Endodermal cell (in vitro differentiated cells): ENCODE measurements at regions not wholly inside any gene's neighbourhood (a gene's known extent, or its start where the extent isn't known, plus 50 kb on each side); places are given as distances from the start of the nearest gene placed in this dataset.
"Not testable (repeated sequence)": the region's sequence is repeated elsewhere in the genome, so short reads cannot be mapped to it uniquely, and the experiment has no call there.

Source experiments
- DNase-seq: peaks from one replicate; pipeline ENCODE4 v3.0.0-alpha.2; 2017
- H3K27ac ChIP-seq: 2 replicates; pipeline ENCODE4 v1.5.1; 2013; ENCODE audit warnings: mild to moderate bottlenecking, low read depth, low read length, moderate library complexity
- H3K27me3 ChIP-seq: 2 replicates; pipeline ENCODE4 v1.6.1; 2013; ENCODE audit warnings: mild to moderate bottlenecking, low read length, moderate library complexity; ENCODE audit not compliant: insufficient read depth, control insufficient read depth, poor library complexity, severe bottlenecking
- H3K36me3 ChIP-seq: 2 replicates; pipeline ENCODE4 v1.7.0; 2013; ENCODE audit warnings: mild to moderate bottlenecking, low read length, moderate library complexity; ENCODE audit not compliant: control insufficient read depth, insufficient read depth
- H3K4me1 ChIP-seq: one replicate; pipeline ENCODE4 v1.7.0; 2013; ENCODE audit warnings: low read length; ENCODE audit not compliant: control insufficient read depth, insufficient read depth
- H3K4me3 ChIP-seq: 2 replicates; pipeline ENCODE4 v1.5.1; 2013; ENCODE audit warnings: mild to moderate bottlenecking, low read length, moderate library complexity
- H3K9ac ChIP-seq: 2 replicates; pipeline ENCODE4 v1.6.1; 2013; ENCODE audit warnings: mild to moderate bottlenecking, low read length, moderate library complexity; ENCODE audit not compliant: poor library complexity, severe bottlenecking; ENCODE audit errors: extremely low read depth
- H3K9me3 ChIP-seq: 2 replicates; pipeline ENCODE4 v1.6.1; 2013; ENCODE audit warnings: mild to moderate bottlenecking, low read length, moderate library complexity; ENCODE audit not compliant: control insufficient read depth
- H3K27ac Mint-ChIP-seq: 2 replicates; pipeline ENCODE4 v1.8.0; 2020; ENCODE audit warnings: mixed read lengths
- H3K27me3 Mint-ChIP-seq: 2 replicates; pipeline ENCODE4 v1.8.0; 2021; ENCODE audit warnings: mild to moderate bottlenecking, mixed read lengths; ENCODE audit not compliant: insufficient read depth
- H3K36me3 Mint-ChIP-seq: 2 replicates; pipeline ENCODE4 v1.8.0; 2020; ENCODE audit warnings: low read depth, mixed read lengths
- H3K4me1 Mint-ChIP-seq: 2 replicates; pipeline ENCODE4 v1.8.0; 2020; ENCODE audit warnings: mixed read lengths
- H3K4me3 Mint-ChIP-seq: 2 replicates; pipeline ENCODE4 v1.8.0; 2020; ENCODE audit warnings: mild to moderate bottlenecking, moderate library complexity, mixed read lengths
- H3K9me3 Mint-ChIP-seq: 2 replicates; pipeline ENCODE4 v1.8.0; 2020; ENCODE audit warnings: mild to moderate bottlenecking, mixed read lengths
- WGBS, 2 experiments: methylation state at CpG; one replicate each; pipeline versions ENCODE4 v1.1.5 to v1.1.7; 2013; ENCODE audit warnings: missing lambda C conversion rate in 2 of 2, mixed read lengths in 1 of 2; ENCODE audit not compliant: insufficient coverage in 1 of 2, insufficient read length in 1 of 2; 5-methylcytosine and 5-hydroxymethylcytosine counted together
- TF ChIP-seq, protein P1 (sequence below): fragments of 200-600 bp; sonication (generic); conservative IDR thresholded peaks from 2 replicates; pipeline ENCODE4 v1.5.0; 2021; ENCODE audit warnings: antibody characterized with exemption, mild to moderate bottlenecking

DNA sequence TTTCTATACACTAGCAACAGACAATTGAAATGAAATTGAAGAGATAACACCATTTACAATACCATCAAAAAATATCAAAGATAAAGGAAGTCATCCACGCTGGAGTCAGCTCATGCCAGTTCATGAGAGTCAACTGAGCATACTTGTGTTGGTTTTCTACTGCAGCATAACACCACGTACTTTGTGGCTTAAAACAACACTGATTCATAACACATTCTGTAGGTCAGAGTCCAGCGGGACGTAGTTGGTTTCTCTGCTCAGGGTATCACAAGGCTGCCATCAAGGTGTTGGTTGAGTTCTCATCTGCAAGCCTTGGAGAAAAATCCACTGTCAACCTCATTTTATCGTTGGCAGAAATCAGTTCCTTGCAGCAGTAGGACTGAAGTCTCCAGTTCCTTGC lies 84.2 kb downstream of the TEX51 start:
- Histone ChIP-seq H3K9ac (no peak overlapping the region), H3K27ac (no peak overlapping the region), H3K4me1 (no peaks in the 10 kb centered on the region), H3K27me3 (no peaks in the 10 kb centered on the region), H3K9me3 (no peaks in the 10 kb centered on the region), H3K4me3 (no peak overlapping the region), H3K36me3 (no peaks in the 10 kb centered on the region)
- H3K4me3 Mint-ChIP-seq: no peak overlapping the region
- peaks cover 10% of the 10 kb centered on the region for H3K27me3 Mint-ChIP-seq
- H3K36me3 Mint-ChIP-seq: no peaks in the 10 kb centered on the region
- H3K27ac Mint-ChIP-seq: no peak overlapping the region
- TF ChIP-seq, protein P1, sequence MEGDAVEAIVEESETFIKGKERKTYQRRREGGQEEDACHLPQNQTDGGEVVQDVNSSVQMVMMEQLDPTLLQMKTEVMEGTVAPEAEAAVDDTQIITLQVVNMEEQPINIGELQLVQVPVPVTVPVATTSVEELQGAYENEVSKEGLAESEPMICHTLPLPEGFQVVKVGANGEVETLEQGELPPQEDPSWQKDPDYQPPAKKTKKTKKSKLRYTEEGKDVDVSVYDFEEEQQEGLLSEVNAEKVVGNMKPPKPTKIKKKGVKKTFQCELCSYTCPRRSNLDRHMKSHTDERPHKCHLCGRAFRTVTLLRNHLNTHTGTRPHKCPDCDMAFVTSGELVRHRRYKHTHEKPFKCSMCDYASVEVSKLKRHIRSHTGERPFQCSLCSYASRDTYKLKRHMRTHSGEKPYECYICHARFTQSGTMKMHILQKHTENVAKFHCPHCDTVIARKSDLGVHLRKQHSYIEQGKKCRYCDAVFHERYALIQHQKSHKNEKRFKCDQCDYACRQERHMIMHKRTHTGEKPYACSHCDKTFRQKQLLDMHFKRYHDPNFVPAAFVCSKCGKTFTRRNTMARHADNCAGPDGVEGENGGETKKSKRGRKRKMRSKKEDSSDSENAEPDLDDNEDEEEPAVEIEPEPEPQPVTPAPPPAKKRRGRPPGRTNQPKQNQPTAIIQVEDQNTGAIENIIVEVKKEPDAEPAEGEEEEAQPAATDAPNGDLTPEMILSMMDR: no peak
- DNase-seq: no peak
- H3K4me1 Mint-ChIP-seq: no peaks in the 10 kb centered on the region
- WGBS, 2 experiments: 91 to 94% methylated on average over 5 of the region's 5 CpGs
- H3K9me3 Mint-ChIP-seq: peaks cover 2% of the 10 kb centered on the region

DNA sequence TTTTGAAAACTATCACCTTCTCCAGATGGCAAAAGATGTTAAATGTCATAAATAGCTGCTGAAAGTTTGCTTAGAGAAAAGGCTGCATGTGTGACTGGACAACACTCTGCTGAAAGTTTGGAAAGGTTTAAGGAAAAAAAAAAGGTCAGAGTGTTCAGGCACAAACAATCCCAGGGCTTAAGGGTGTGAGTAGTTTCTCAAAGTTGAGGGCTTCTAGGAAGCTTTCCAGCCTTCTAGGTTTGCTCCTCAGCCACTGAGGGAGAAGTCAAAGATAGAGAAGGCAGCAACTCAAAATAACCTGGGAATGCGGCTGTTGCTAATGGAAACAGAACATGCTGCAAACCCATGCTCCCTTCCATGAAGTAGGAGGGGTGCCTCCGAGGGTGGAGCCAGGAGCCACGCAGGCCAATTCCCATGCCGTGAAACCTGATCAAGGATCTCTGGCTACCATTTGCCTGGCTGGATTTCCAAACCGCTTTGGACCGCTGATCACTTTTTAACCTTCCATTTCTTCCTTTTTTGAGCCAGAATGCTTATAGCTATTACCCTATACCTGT lies 88.0 kb downstream of the TEX51 start:
- Histone ChIP-seq H3K4me1 (no peaks in the 10 kb centered on the region), H3K4me3 (no peak overlapping the region), H3K9ac (no peak overlapping the region), H3K36me3 (no peaks in the 10 kb centered on the region), H3K27ac (no peak overlapping the region), H3K9me3 (no peaks in the 10 kb centered on the region), H3K27me3 (no peaks in the 10 kb centered on the region)
- Mint-ChIP-seq H3K4me3 (no peak overlapping the region), H3K9me3 (peaks cover 2% of the 10 kb centered on the region), H3K36me3 (no peaks in the 10 kb centered on the region), H3K27me3 (peaks cover 17% of the 10 kb centered on the region), H3K27ac (no peak overlapping the region), H3K4me1 (peaks cover 10% of the 10 kb centered on the region)
- no peak for DNase-seq
- 88 to 90% methylated on average over 6 of the region's 6 CpGs for WGBS, 2 experiments
- TF ChIP-seq, protein P1: no peak

DNA sequence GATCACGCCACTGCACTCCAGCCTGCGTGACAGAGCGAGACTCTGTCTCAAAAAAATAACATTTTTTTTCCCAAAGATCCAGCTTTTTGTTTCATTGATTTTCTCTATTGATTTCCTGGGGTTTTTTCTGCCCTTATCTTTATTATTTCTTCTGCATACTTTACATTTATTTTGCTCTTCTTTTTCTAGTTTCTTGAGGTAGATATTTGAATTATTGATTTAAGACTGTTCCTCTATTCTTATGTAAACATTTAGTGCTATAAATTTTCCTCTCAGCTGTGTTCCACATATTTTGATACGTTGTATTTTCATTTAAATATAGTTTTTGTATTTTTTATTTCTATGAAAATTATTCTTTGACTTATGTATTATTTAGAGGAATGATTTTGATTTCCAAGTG lies 89.8 kb downstream of the TEX51 start:
- peaks cover 2% of the 10 kb centered on the region for H3K9me3 Mint-ChIP-seq
- Histone ChIP-seq H3K27me3 (no peaks in the 10 kb centered on the region), H3K36me3 (no peaks in the 10 kb centered on the region), H3K9me3 (no peaks in the 10 kb centered on the region), H3K27ac (no peak overlapping the region), H3K4me3 (no peak overlapping the region), H3K9ac (no peak overlapping the region), H3K4me1 (no peaks in the 10 kb centered on the region)
- no peaks in the 10 kb centered on the region for H3K36me3 Mint-ChIP-seq
- peaks cover 22% of the 10 kb centered on the region for H3K27me3 Mint-ChIP-seq
- 59 to 82% methylated on average over 2 to 3 of the region's 4 CpGs for WGBS, 2 experiments
- H3K4me3 Mint-ChIP-seq: no peak overlapping the region
- peaks cover 10% of the 10 kb centered on the region for H3K4me1 Mint-ChIP-seq
- DNase-seq: no peak
- no peak overlapping the region for H3K27ac Mint-ChIP-seq
- TF ChIP-seq, protein P1: no peak

DNA sequence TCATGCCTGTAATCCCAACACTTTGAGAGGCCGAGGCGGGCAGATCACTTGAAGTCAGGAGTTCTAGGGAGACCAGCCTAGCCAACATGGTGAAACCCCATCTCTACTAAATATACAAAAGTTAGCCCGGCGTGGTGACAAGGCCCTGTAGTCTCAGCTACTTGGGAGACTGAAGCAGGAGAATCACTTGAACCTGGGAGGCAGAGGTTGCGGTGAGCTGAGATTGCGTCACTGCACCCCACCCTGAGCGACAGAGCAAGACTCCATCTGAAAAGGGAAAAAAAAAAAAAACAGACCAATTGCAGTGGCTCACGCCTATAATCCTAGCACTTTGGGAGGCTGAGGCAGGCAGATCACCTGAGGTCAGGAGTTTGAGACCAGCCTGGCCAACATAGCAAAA lies 90.4 kb downstream of the TEX51 start:
- H3K4me3 ChIP-seq, H3K9ac ChIP-seq, H3K4me1 ChIP-seq, H3K27ac ChIP-seq, H3K9me3 ChIP-seq, H3K36me3 ChIP-seq, DNase-seq, H3K27me3 ChIP-seq, H3K36me3 Mint-ChIP-seq, H3K4me3 Mint-ChIP-seq, H3K9me3 Mint-ChIP-seq, H3K27ac Mint-ChIP-seq: not testable (repeated sequence)
- Mint-ChIP-seq H3K4me1 (peaks cover 11% of the 10 kb centered on the region), H3K27me3 (peaks cover 22% of the 10 kb centered on the region)
- WGBS, 2 experiments: 97 to 100% methylated on average over 4 to 8 of the region's 8 CpGs
